PC-9 (cell line): ENCODE measurements at regions not wholly inside any gene's neighbourhood (a gene's known extent, or its start where the extent isn't known, plus 50 kb on each side); places are given as distances from the start of the nearest gene placed in this dataset.

Experiments used
- BruUV-seq: library from RNA; stranded (reverse); fragments of 400-500 nt; replicated peaks from 2 replicates; lab custom pipeline; 2021; lab: Mats Ljungman, UMichigan
- CTCF ChIA-PET: fragments of 300-600 bp; sonication (Branson Sonifier 250); formaldehyde crosslinking; loops from one replicate; lab custom pipeline; 2022; ENCODE audit warnings: antibody characterized with exemption; lab: Charles Lee
- POLR2A ChIA-PET: fragments of 300-600 bp; sonication (Branson Sonifier 250); formaldehyde crosslinking; loops from one replicate; lab custom pipeline; 2022; ENCODE audit warnings: antibody characterized with exemption; ENCODE audit not compliant: unreplicated experiment; lab: Charles Lee
- DNase-seq, 2 experiments: peaks; one replicate each; pipeline versions ENCODE4 v3.0.0 to v3.0.0-alpha.2; 2015 to 2022; ENCODE audit warnings: mixed read lengths in 1 of 2
- H2AFZ ChIP-seq: fragments of 200-600 bp; sonication (generic); 2 replicates; pipeline ENCODE4 v1.8.1; 2017; ENCODE audit warnings: antibody characterized with exemption
- H3F3A ChIP-seq: fragments of 200-600 bp; sonication (generic); 2 replicates; pipeline ENCODE4 v1.8.1; 2017; ENCODE audit warnings: antibody characterized with exemption, mild to moderate bottlenecking, low read depth; ENCODE audit not compliant: insufficient read depth
- H3K27ac ChIP-seq: fragments of 200-600 bp; sonication (generic); 2 replicates; pipeline ENCODE4 v1.6.1; 2016; ENCODE audit warnings: mixed run types
- H3K27me3 ChIP-seq: fragments of 200-600 bp; sonication (generic); 2 replicates; pipeline ENCODE4 v1.6.1; 2016; ENCODE audit warnings: low read depth, mixed run types; ENCODE audit not compliant: insufficient read depth
- H3K36me3 ChIP-seq: fragments of 200-600 bp; sonication (generic); 2 replicates; pipeline ENCODE4 v1.6.1; 2016; ENCODE audit warnings: low read depth, mixed run types
- H3K4me1 ChIP-seq: fragments of 200-600 bp; sonication (generic); replicated peaks from 2 replicates; pipeline ENCODE4 v1.6.1; 2016; ENCODE audit warnings: mixed run types; ENCODE audit not compliant: insufficient read depth
- H3K4me2 ChIP-seq: fragments of 200-600 bp; sonication (generic); 2 replicates; pipeline ENCODE4 v1.6.1; 2017; ENCODE audit warnings: mixed run types
- H3K4me3 ChIP-seq: fragments of 200-600 bp; sonication (generic); 2 replicates; pipeline ENCODE4 v1.6.1; 2016; ENCODE audit warnings: mixed run types
- H3K79me2 ChIP-seq: fragments of 200-600 bp; sonication (generic); 2 replicates; pipeline ENCODE4 v1.6.1; 2017; ENCODE audit warnings: low read depth, mixed run types
- H3K9me2 ChIP-seq: fragments of 200-600 bp; sonication (generic); 2 replicates; pipeline ENCODE4 v1.8.1; 2017; ENCODE audit warnings: mild to moderate bottlenecking; ENCODE audit not compliant: insufficient read depth
- H3K9me3 ChIP-seq: fragments of 200-600 bp; sonication (generic); 2 replicates; pipeline ENCODE4 v1.8.1; 2016; ENCODE audit warnings: low read depth; ENCODE audit not compliant: insufficient read depth
- H4K20me1 ChIP-seq: fragments of 200-600 bp; sonication (generic); 2 replicates; pipeline ENCODE4 v1.8.1; 2017; ENCODE audit not compliant: insufficient read depth
- CTCF ChIP-seq: fragments of 200-600 bp; sonication (generic); conservative IDR thresholded peaks from 2 replicates; pipeline ENCODE4 v1.6.1; 2017; ENCODE audit warnings: mixed run types, antibody characterized with exemption, mild to moderate bottlenecking, moderate library complexity
- EZH2 ChIP-seq: fragments of 200-600 bp; sonication (generic); IDR thresholded peaks from 2 replicates; pipeline ENCODE4 v1.8.0; 2017; ENCODE audit warnings: antibody characterized with exemption, low read depth
- intact Hi-C: fragments of 100-400 bp; cut with micrococcal nuclease; formaldehyde crosslinking; loops from one replicate; pipeline ENCODE4 v1.10.0; 2022; ENCODE audit not compliant: unreplicated experiment

GRCh38 chr7:46928719-46929118 lies 653.2 kb downstream of the TNS3 start:
- POLR2A ChIA-PET = no interaction called here
- Histone ChIP-seq H3K36me3 (no peaks in the 10 kb centered on the region), H3F3A (peaks cover 22% of the 10 kb centered on the region), H2AFZ (no peak overlapping the region), H3K4me3 (no peak overlapping the region), H3K27ac (no peak overlapping the region), H4K20me1 (no peaks in the 10 kb centered on the region), H3K79me2 (no peaks in the 10 kb centered on the region), H3K27me3 (no peaks in the 10 kb centered on the region), H3K4me2 (no peak overlapping the region), H3K4me1 (peaks cover 46% of the 10 kb centered on the region), H3K9me3 (0 out of 2 replicates have a peak, but pooled peaks cover 9% of the 10 kb centered on the region), H3K9me2 (no peaks in the 10 kb centered on the region)
- no peak for DNase-seq
- BruUV-seq = no TSS peak
- intact Hi-C loops = loop anchor here (5.0 kb wide), 1 partner anchor 361 kb away; no protein-coding TSS in a partner anchor
- CTCF ChIA-PET = no interaction called here
- TF ChIP-seq CTCF (no peak), EZH2 (no peak)

- BruUV-seq = no TSS peak
- CTCF ChIA-PET = interaction anchor here (0.6 kb wide), 1 partner anchor 172 kb away, joined by 3 read pairs; no protein-coding TSS in a partner anchor
- Histone ChIP-seq H3K4me1 (peaks cover 35% of the 10 kb centered on the region), H3K27ac (0 out of 2 replicates have a peak overlapping the region, but pooled peaks have one; percentile 1), H3K4me2 (peak overlapping the region; percentile 8), H3K79me2 (no peaks in the 10 kb centered on the region), H3K36me3 (no peaks in the 10 kb centered on the region), H4K20me1 (no peaks in the 10 kb centered on the region), H3F3A (peaks cover 22% of the 10 kb centered on the region), H3K27me3 (no peaks in the 10 kb centered on the region), H2AFZ (no peak overlapping the region), H3K4me3 (no peak overlapping the region), H3K9me2 (no peaks in the 10 kb centered on the region), H3K9me3 (0 out of 2 replicates have a peak, but pooled peaks cover 9% of the 10 kb centered on the region)
- POLR2A ChIA-PET = interaction anchor here (0.6 kb wide), 1 partner anchor 132 kb away, joined by 9 read pairs; no protein-coding TSS in a partner anchor
- no peak for TF ChIP-seq EZH2
- no peak for TF ChIP-seq CTCF
- peak; percentile 24 to 64 for DNase-seq
- intact Hi-C loops = loop anchor here (5.0 kb wide), 1 partner anchor 360 kb away; no protein-coding TSS in a partner anchor
Measured at GRCh38 chr7:46927131-46927810, 654.6 kb downstream of the TNS3 start.

GRCh38 chr7:46916581-46916980 lies 665.3 kb downstream of the TNS3 start:
- intact Hi-C loops = no loop called here
- Histone ChIP-seq H3K79me2 (no peaks in the 10 kb centered on the region), H3K9me2 (no peaks in the 10 kb centered on the region), H3K4me2 (no peak overlapping the region), H3K27me3 (no peaks in the 10 kb centered on the region), H3F3A (no peaks in the 10 kb centered on the region), H3K4me1 (no peaks in the 10 kb centered on the region), H3K9me3 (no peaks in the 10 kb centered on the region), H4K20me1 (no peaks in the 10 kb centered on the region), H3K27ac (no peak overlapping the region), H3K4me3 (no peak overlapping the region), H3K36me3 (no peaks in the 10 kb centered on the region), H2AFZ (no peak overlapping the region)
- ChIA-PET POLR2A (no interaction called here), CTCF (interaction anchor here (0.7 kb wide), 1 partner anchor 796 kb away, joined by 10 read pairs; no protein-coding TSS in a partner anchor)
- no peak for DNase-seq
- no peak for TF ChIP-seq EZH2
- no peak for TF ChIP-seq CTCF
- BruUV-seq = no TSS peak
